Thyroid gland (tissue), 4 donors: ENCODE measurements at regions not wholly inside any gene's neighbourhood (a gene's known extent, or its start where the extent isn't known, plus 50 kb on each side); places are given as distances from the start of the nearest gene placed in this dataset.

Experiments used
- DNase-seq, 2 donors: peaks; one replicate each; pipeline ENCODE4 v3.0.0-alpha.2; 2019
- H3K27ac ChIP-seq, 3 donors: fragments of 200-600 bp; sonication (generic); 1 replicate in 2 of 3; 2 replicates in 1 of 3; pipeline ENCODE4 v1.5.1; 2016 to 2019; ENCODE audit warnings: mild to moderate bottlenecking in 1 of 3, moderate library complexity in 1 of 3
- H3K27me3 ChIP-seq: fragments of 200-600 bp; sonication (generic); one replicate; pipeline ENCODE4 v1.5.1; 2019
- H3K36me3 ChIP-seq, 2 donors: fragments of 200-600 bp; sonication (generic); one replicate each; pipeline ENCODE4 v1.5.1; 2016 to 2019
- H3K4me1 ChIP-seq, 2 donors: fragments of 200-600 bp; sonication (generic); one replicate each; pipeline ENCODE4 v1.5.1; 2017 to 2019
- H3K4me3 ChIP-seq, 3 donors: fragments of 200-600 bp; sonication (generic); replicated peaks in 1 of 3; 1 replicate in 2 of 3; 2 replicates in 1 of 3; pipeline ENCODE4 v1.5.1; 2016; ENCODE audit warnings: mild to moderate bottlenecking in 1 of 3
- H3K9me3 ChIP-seq: fragments of 200-600 bp; sonication (generic); one replicate; pipeline ENCODE4 v1.5.1; 2017
- POLR2A ChIP-seq, 2 donors: fragments of 450-650 bp; IDR thresholded peaks; one replicate each; pipeline ENCODE4 v1.6.1; 2017; ENCODE audit warnings: antibody characterized with exemption in 2 of 2, mild to moderate bottlenecking in 2 of 2, moderate library complexity in 1 of 2
- WGBS, 2 donors: methylation state at CpG; one replicate each; pipeline ENCODE4 v1.1.5; 2017; 5-methylcytosine and 5-hydroxymethylcytosine counted together
- intact Hi-C: fragments of 100-400 bp; cut with DNase I; formaldehyde crosslinking; loops from one replicate; pipeline ENCODE4 v1.15.1; 2023
- TF ChIP-seq, protein P1 (sequence below), 6 experiments: fragments of 200-600 bp in 3 of 6; fragments of 450-650 bp in 3 of 6; sonication (generic) in 3 of 6; IDR thresholded peaks; one replicate each; pipeline ENCODE4 v1.5.1; 2016 to 2019; ENCODE audit warnings: antibody characterized with exemption in 6 of 6, mild to moderate bottlenecking in 2 of 6, inconsistent platforms in 1 of 6, moderate library complexity in 1 of 6

GRCh38 chr9:108766626-108767161 is 89.1 kb downstream of the ACTL7B start:
- Histone ChIP-seq H3K4me1 (peaks cover 0 to under 1% of the 10 kb centered on the region in 2 donors), H3K27me3 (no peaks in the 10 kb centered on the region), H3K4me3 (no peak overlapping the region), H3K9me3 (no peaks in the 10 kb centered on the region), H3K36me3 (no peaks in the 10 kb centered on the region), H3K27ac (no peak overlapping the region)
- no peak for DNase-seq
- 61 to 72% methylated on average over 3 of the region's 3 CpGs for WGBS, 2 donors
- intact Hi-C loops, result loop anchor here (10.0 kb wide), 1 partner anchor 1302 kb away; no protein-coding TSS in a partner anchor
- TF ChIP-seq POLR2A (IDR thresholded peaks at IDR 0.05), result no peak
- TF ChIP-seq, protein P1, sequence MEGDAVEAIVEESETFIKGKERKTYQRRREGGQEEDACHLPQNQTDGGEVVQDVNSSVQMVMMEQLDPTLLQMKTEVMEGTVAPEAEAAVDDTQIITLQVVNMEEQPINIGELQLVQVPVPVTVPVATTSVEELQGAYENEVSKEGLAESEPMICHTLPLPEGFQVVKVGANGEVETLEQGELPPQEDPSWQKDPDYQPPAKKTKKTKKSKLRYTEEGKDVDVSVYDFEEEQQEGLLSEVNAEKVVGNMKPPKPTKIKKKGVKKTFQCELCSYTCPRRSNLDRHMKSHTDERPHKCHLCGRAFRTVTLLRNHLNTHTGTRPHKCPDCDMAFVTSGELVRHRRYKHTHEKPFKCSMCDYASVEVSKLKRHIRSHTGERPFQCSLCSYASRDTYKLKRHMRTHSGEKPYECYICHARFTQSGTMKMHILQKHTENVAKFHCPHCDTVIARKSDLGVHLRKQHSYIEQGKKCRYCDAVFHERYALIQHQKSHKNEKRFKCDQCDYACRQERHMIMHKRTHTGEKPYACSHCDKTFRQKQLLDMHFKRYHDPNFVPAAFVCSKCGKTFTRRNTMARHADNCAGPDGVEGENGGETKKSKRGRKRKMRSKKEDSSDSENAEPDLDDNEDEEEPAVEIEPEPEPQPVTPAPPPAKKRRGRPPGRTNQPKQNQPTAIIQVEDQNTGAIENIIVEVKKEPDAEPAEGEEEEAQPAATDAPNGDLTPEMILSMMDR (IDR thresholded peaks at IDR 0.05), result no peak

DNA sequence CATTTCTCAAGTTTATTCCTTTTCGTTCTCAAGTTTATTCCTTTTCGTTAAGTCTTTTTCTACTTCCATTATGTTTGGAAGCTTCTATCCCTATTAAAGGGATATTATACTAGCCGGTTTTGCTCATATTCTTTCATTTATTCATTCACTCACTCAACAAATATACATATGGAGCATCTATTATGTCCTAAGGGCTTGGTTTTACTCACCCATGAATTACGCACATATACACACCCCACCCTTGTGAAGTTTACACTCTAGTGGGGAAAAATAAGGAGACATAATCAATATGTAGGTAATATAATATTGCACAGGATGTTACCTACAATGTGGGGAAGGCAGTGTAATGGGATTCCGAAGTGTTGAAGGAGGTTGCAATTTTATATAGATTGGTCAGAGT is 90.5 kb downstream of the ACTL7B start:
- TF ChIP-seq, protein P1 (IDR thresholded peaks at IDR 0.05), result no peak
- no peak for TF ChIP-seq POLR2A (IDR thresholded peaks at IDR 0.05)
- WGBS, 2 donors, result 93 to 95% methylated on average over 5 of the region's 5 CpGs
- Histone ChIP-seq H3K27me3 (no peaks in the 10 kb centered on the region), H3K4me1 (peaks cover 0 to 6% of the 10 kb centered on the region in 2 donors), H3K36me3 (no peaks in the 10 kb centered on the region), H3K27ac (no peak overlapping the region), H3K9me3 (no peaks in the 10 kb centered on the region), H3K4me3 (no peak overlapping the region)
- intact Hi-C loops, result loop anchor here (10.0 kb wide), 1 partner anchor 1300 kb away; no protein-coding TSS in a partner anchor
- no peak for DNase-seq

- H3K27me3 ChIP-seq, result no peaks in the 10 kb centered on the region
- intact Hi-C loops, result loop anchor here (10.0 kb wide), 1 partner anchor 1298 kb away; no protein-coding TSS in a partner anchor
- TF ChIP-seq, protein P1 (IDR thresholded peaks at IDR 0.05), result no peak
- no peaks in the 10 kb centered on the region for H3K9me3 ChIP-seq
- no peak overlapping the region for H3K4me3 ChIP-seq
- peaks cover 0 to 6% of the 10 kb centered on the region in 2 donors for H3K4me1 ChIP-seq
- WGBS, 2 donors, result 82 to 90% methylated on average over 13 of the region's 13 CpGs
- H3K36me3 ChIP-seq, result no peaks in the 10 kb centered on the region
- H3K27ac ChIP-seq, result no peak overlapping the region
- no peak for DNase-seq
Observed at GRCh38 chr9:108762348-108763055, 93.3 kb downstream of the ACTL7B start.

DNA sequence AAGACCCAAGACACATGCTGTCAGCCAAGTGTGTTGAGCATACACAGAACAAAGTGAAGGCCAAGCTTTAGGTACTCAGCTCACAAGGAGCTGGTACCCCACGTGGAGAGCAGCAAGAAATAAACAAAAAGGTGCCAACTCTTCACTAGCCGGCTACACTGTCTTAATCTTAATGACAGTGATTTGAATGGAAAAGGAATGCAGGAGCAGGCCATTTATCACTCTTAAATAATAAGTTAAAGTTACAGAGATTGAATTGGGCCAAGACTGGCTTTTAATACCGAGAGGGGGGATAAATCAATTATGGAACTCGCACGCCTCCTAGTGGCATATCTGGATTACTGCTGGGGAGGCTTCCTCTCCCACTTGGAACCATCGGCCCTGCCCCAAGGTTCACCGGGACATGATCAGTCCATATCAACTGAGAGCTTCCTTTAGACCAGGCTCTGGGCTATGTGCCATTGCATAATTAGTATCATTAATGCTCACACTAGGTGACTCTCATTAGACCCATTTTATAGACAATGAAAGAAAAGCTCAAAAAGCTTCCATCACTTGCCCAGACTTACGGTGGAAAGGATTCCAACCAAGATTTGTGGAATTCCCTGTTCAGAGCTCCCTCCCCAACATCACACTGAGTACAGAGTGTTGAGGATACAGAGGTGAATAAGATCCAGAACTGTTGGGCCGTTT is 94.0 kb downstream of the ACTL7B start:
- Histone ChIP-seq H3K36me3 (no peaks in the 10 kb centered on the region), H3K4me3 (no peak overlapping the region), H3K9me3 (no peaks in the 10 kb centered on the region), H3K27me3 (no peaks in the 10 kb centered on the region), H3K4me1 (peaks cover 0 to 6% of the 10 kb centered on the region in 2 donors), H3K27ac (no peak overlapping the region)
- TF ChIP-seq, protein P1 (IDR thresholded peaks at IDR 0.05), result peak; percentile 61 to 92 (median 86)
- TF ChIP-seq POLR2A (IDR thresholded peaks at IDR 0.05), result no peak
- 23 to 27% methylated on average over 9 of the region's 9 CpGs for WGBS, 2 donors
- intact Hi-C loops, result loop anchor here (10.0 kb wide), 1 partner anchor 1297 kb away; no protein-coding TSS in a partner anchor
- peak; percentile 64 to 69 for DNase-seq
